Lower leg skin (tissue), 3 donors: ENCODE measurements at regions not wholly inside any gene's neighbourhood (a gene's known extent, or its start where the extent isn't known, plus 50 kb on each side); places are given as distances from the start of the nearest gene placed in this dataset.

Experiments
- CTCF ChIP-seq, 3 donors: fragments of 450-650 bp; IDR thresholded peaks; one replicate each; pipeline ENCODE4 v1.5.1; 2016; ENCODE audit warnings: antibody characterized with exemption in 3 of 3, mild to moderate bottlenecking in 3 of 3, moderate library complexity in 2 of 3
- POLR2A ChIP-seq, 2 donors: fragments of 450-650 bp; IDR thresholded peaks; one replicate each; pipeline ENCODE4 v1.6.1; 2016 to 2017; ENCODE audit warnings: antibody characterized with exemption in 2 of 2, mild to moderate bottlenecking in 1 of 2, moderate library complexity in 1 of 2

- TF ChIP-seq CTCF (IDR thresholded peaks at IDR 0.05), result no peak
- TF ChIP-seq POLR2A (IDR thresholded peaks at IDR 0.05), result no peak
These were observed 128.5 kb downstream of the QPCT start for GRCh38 chr2:37472959-37473358.
